ENCODE measurements at regions not wholly inside any gene's neighbourhood (a gene's known extent, or its start where the extent isn't known, plus 50 kb on each side); places are given as distances from the start of the nearest gene placed in this dataset.

DNA sequence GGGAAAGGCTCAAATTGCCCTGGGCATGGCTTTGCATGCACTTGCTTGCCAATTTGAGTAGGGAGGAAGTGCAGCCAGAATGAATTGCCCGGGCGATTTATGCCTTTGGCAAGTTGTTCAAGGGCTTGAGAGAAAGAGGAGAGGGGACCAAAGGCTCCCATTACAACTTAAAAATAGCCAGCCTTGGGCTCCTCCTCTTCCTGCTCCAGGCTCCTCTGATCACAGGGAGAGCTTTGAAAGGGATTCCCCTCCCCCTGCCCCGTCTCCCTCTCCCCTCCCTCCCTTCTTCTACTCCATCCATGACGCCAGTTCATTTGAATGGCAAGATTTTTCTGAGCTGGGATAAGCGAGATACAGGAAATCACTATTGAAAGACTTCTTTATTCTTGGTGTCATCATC, 304.9 kb upstream of the JAG1 start:
- POLR2A ChIA-PET = no interaction called here
- CTCF ChIA-PET = no interaction called here

DNA sequence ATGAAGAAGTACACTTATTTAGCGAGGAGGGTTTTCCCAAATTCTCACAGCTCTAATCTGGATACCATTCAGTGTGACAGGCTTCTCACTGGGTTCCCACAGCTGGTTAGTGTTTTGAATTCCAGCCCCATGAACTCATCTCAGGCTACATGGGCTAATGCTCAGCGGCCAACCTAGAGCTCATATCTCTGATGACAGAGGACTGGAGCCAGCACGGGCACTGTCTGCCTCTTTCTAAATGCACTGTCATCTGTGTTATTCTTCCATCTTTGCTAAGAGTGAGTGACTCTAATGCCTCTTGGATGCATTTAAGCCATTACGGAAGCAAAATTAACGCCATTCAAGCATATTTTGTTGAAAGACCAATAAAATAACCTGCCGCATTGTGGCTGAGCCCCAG, 308.9 kb upstream of the JAG1 start:
- ChIA-PET POLR2A (no interaction called here), CTCF (no interaction called here)

DNA sequence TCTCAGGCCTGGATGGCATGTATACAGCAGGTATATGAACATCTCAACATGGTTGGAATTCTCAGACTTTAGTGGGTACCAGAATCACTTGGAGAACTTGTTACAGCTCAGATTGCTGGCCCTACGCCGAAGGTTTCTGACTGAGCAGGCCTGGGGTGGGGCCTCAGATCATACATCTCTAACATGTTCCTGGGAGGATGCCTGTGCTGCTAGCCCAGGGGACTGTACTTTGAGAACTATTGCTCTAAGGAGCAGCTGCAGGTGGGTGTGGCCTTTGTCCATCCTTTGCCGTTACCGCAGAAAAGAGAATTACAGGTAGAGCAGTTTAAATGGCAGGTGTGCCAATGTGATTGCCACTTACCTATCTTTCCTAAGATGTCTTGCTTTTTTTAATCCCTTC, 310.5 kb upstream of the JAG1 start:
- CTCF ChIA-PET = no interaction called here
- POLR2A ChIA-PET = no interaction called here

DNA sequence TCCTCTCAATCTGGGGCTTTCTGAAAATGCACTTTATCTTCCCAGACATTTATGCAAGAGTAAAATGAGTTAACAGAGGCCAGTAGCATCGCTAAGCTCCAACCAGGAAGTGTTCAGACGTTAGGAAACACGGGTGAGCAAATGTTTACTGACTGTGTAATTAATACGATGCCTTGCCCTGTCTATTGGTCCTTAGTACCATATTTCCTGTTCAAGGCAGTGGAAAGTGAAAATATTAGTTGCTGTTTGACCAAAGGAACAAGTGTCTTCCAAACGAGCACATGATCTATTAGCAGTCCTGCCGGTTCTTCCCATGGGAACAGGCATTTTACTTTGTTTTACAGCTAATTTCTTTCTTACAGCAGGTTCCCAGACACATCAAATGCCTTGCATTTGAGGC, 311.1 kb upstream of the JAG1 start:
- CTCF ChIA-PET = no interaction called here
- POLR2A ChIA-PET = no interaction called here

DNA sequence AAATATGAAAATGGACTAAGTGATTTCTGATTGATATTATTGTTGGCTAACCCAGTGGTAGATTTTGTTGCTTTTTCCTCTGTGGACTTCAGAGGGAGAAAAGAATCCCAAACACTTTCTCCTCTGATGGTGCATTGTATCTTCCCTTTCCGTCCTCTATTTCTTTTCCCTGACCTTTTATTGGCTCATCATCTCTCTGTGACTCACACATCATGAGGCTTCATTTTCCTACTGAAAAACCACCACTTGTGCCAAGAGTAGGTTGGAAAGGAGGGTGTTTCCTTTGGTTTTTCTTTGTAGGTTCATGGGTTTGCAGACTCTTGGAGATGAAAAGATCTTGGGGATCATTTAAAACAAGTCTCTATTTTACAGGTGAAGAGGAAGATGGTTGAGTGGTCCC, 311.7 kb upstream of the JAG1 start:
- ChIA-PET CTCF (no interaction called here), POLR2A (no interaction called here)

DNA sequence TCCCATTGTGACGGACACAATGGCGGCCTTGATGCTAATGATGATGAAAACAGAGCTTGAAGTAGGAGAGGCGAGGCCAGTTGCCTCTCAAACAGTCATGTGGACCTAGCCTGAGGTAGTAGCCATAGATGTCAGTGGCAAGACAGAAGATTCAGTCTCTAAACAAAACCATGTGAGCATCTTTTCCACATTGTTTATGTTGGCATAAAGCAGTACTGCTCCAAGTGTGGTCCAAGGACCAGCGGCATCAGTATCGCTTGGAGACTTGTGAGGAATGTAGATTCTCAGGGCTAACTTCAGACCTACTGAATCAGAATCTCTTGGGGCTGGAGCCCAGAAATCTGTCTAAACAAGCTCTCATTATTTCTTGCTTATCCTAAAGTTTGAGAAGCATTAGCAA, 312.8 kb upstream of the JAG1 start:
- ChIA-PET CTCF (no interaction called here), POLR2A (no interaction called here)

DNA sequence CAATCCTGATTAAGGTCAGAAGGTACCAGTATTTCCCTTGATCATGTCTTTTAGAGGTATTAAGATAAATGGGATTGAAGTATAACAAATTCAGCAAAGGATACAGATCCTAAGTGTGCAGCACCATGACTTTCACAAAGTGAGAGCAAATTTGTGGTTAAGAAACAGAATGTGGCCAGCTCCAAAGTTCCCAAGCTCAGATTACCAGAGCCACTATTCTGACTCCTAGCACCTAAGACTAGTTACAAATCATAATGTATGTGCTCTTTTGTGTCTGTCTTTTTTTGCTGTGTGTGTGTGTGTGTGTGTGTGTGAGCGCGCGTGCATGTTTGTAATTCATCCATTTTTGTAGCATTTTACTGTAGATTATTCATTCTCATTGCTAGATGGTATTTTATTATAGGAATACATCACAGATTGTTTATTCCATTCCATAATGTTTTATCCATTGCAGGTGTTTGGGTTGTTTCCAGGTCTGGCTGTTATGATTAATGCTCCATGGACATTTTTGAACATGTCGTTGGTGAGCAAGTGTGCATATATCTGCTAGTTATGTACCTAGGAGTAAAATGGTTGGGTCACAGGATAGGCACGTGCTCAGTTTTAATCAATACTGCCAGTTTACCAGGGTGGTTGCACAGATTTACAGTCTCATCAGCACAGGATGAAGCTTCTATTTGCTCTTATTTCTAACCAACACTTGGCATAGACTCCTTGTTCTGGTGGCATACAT, 314.0 kb upstream of the JAG1 start:
- CTCF ChIA-PET = no interaction called here
- POLR2A ChIA-PET = no interaction called here

DNA sequence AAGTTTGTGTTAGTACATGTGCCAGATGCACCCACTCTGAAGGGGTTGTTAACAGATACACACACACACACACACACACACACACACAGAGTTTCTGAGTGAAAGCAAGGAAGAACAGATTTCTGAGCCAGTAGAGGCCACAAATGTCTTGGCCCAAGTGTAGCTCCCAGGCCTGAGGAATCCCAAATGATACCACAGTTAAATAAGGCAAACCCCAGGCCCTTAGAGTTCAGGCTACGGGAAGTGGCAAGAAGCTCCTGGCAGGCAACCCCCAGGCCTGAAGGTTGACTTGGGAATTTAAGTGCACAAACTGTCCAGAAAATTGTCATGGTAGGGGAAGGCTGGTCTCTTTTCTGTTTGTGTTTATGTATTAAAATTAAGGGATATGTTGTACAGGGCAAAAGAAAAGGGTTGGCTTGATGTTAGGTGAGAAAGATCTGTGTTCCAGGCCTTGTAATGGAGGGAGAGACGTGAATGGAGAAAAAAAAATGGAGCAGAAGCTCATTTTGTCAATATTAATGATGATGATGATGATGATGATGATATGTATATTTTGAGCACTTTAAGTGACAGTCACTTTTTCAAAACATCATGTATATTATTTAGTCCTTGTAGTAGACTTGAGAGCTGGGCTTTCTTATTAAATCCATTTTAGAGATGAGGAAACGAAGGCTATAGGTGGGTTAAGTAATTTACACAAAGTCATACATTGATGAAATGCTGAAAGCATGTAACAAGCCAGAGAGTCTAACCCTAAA, 317.0 kb upstream of the JAG1 start:
- CTCF ChIA-PET = no interaction called here

DNA sequence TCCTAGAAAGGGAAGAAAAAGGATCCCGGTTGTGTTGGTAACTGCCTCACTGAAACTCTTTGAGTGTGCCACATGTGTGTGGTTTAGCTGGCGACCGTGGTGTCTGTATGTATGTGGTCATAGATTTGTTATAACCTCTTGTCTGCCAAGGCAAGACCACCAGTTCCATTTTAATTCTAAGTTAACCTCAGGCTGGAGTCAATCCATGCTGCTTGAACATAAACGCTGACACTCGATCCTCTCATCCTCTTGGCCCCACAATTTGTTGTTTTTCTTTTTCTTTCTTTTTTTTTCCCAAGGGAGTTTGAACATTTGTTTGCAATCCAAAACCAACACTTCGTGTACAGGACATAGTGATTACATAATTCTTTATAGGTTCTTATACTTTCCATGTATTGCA, 318.9 kb upstream of the JAG1 start:
- ChIA-PET CTCF (no interaction called here), POLR2A (no interaction called here)

More for the DNA sequence above, 317.0 kb upstream of the JAG1 start:
- POLR2A ChIA-PET = no interaction called here

DNA sequence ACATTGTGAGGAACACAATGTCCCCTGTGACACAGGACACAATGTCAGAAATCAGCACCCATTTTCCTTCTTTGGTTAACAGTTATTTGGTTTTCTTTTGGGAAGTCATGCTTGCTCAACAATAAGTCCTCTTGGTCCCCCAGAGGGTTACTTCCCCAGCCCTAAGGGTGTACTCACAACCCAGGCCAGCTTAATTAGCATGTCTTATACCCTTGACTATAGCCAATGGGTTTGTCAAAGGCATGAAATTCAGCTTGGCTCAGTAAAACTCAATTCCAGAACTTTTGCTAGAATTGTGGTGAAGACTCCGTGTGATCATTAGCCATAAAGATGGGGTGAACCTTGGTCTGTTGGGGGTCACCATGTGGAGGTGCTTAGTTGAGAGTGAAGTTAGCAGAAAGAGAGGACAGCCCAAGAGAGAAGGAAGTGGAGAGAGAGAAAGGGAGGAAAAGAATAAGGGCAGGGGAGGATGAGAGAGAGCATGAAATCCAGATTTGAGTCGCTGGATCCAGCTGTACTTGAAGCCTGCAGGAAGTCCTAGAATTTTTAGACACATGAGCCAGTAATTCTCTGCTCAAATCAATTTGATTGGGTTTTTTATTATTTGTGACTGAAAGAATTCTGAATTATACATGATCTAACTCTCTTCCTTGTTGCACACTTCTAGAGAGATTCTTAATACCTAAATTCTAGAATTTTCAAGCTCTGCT, 321.3 kb upstream of the JAG1 start:
- POLR2A ChIA-PET = no interaction called here
- CTCF ChIA-PET = no interaction called here

DNA sequence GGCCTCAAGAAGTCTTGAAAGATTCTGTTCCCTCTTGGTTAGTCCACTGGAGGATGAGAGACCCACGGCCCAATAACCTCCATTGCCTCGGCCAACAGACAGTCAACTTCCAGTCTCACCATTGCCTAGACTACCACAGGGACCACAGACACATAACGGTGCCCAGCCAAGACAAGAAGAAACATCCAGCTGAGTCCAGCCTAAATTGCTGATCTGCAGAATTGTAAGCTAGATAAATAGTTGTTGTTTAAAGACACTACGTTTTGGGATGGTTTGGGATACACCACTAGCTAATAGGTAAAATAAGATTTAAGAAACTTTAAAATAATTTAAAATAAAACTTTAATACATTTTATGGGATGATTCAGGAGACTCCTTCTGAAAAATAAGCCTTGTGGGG, 324.7 kb upstream of the JAG1 start:
- POLR2A ChIA-PET = no interaction called here
- CTCF ChIA-PET = no interaction called here

DNA sequence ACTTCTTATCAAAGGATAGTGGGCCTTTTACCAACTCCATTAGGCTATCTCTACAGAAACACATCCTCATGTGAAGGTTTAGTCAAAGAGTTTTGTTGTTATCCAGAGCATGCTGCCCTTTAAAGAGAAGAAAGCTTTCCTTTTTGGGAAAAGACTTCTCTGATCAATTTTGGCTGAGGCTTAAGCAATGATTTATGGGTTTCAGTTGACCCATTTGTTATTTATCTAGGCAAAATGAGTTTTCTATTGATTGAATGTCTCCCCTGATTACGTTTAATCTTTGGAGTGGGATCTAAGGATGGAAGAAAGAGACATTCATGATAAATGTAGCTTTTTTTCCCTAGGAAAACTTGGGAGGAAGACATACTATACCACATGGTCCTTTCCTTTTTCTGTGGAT, 326.6 kb upstream of the JAG1 start:
- CTCF ChIA-PET = interaction anchor here (0.6 kb wide), 1 partner anchor 112 kb away, joined by 3 read pairs; no protein-coding TSS in a partner anchor
- POLR2A ChIA-PET = no interaction called here

DNA sequence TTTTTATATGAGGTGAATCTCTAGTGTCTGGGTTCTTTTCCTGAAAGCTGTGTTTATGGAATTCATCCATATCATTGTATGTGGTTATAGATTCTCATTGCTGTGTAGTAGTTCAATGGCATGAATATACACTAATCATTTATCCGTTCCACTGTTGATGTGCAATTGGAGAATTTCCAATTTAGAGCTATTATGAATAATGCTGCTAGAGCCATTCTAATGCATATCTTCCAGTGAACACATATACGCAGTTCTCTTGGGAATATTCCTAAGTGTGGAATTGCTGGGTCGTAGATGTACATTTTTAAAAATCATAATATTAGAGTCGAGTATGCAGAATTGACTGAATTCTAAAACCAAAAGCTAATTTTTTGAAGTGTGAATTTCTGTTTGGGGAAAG, 327.5 kb upstream of the JAG1 start:
- CTCF ChIA-PET = no interaction called here
- POLR2A ChIA-PET = no interaction called here

DNA sequence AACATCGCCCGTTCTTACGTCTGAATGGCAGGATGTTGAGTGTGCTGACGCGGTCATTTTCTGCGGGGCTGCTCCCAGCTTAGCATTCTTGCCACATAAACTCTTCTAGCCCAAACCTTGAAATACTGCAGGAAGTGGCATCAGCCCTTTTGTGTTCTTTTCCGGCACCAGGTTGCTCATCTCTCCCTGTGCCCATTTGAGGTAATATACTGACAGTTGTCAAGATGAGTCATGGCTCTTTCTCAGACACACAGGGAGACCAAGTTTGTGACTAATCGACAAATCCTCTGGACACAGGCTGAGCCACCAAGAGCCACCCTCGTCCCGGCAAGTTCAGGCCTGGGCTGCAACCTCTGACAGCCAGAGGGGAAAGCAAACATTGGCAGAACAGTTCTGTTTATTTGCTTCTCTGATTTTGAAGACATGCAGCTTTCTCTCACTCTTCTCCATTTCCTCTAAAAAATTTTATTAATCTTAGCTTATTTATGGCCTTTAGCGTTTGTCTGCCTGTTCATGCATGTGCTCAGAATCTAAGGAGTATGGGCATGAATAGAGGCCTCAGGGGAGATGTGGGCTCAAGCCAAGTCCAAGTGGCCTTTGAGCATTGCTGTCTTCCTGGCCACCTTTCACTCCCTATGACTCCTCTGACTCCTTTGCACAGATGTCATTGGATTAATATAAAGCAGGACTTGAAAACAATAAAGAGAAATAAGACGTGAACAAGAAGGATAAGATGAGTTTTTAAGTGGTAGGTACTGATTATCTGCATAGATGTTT, 328.2 kb upstream of the JAG1 start:
- ChIA-PET POLR2A (no interaction called here), CTCF (no interaction called here)

DNA sequence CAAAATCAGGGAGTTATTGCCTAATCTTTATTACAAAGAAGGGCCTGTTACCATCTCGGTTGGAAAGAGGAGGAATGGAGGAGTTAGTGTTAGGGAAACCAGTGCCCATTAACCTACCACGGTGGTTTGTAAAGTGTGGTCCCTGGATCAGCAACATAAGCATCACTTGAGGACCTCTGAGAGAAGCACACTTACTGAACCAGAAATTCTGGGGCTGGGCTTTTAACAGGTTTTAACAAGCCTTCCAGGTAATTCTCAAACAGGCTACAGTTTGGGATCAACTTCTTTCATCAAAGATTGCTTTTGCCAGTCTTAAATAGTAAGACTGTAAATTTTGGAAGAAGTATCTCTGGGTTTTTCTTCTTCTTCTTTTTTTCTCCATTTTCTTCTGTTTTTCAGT, 329.5 kb upstream of the JAG1 start:
- ChIA-PET CTCF (no interaction called here), POLR2A (no interaction called here)

DNA sequence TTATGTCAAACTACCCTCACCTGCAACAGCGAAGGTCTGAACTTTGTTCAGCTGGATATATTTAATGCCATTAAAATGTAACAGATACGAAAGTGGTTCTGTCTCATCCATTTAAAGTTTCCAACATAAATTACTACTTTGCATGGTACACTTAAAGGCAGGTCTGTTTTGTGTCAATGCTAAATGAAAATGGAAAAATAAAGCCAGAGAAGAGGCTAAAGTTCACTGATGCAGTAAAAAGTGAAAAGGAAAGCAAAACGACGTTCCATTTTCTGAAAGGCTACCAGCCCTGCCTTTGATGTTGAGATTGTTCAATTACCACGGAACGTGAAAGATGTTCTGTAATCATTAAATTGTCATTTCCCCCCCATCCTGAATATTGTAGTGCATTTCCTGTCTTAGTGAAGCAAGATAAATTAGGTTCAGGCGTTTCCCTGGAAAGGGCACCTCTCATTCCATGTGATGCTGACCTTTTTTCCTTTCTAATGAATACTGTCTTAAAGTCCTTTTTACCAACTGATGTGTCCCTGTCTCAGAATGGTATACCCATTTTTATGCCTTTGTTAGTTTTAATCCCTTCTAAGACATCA, 334.7 kb upstream of the JAG1 start:
- ChIA-PET CTCF (no interaction called here), POLR2A (no interaction called here)

DNA sequence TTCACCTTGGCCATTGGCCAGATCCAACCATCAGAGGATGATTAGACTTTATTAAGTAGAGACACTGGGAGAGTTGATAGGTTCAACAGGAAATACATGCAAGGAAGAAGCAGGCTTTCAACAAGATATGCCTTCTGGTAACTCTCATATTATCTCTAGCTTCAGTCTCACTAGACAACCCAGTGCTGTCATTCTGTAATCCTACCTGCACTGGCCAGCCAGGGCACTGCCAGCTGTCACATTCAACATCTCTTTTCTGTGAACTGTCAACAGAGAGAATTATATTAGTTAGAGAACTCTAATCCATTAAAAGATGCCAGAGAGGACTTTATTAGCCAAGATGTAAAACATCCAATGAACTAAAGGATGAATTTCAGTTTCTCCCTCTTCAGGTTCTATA, 337.9 kb upstream of the JAG1 start:
- ChIA-PET CTCF (no interaction called here), POLR2A (no interaction called here)

DNA sequence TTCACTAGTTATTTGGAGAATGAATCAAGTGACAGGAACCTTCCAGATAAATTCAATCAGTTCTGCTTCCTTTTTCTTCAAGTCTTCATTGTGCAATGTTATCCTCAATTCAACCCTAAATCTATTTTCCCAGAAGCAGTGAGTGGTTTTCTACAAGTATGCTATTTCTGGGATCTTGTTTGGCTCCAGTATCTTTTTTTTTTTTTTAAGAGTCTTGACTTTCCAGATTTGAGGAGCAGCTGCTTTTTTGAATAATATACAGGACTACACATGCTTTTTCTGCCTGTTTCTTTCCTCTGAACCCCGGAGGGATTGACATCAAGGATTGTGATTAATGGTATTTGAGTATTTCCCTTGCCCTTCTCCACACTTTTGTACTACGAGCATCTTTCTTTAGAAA, 339.2 kb upstream of the JAG1 start:
- ChIA-PET POLR2A (no interaction called here), CTCF (no interaction called here)

DNA sequence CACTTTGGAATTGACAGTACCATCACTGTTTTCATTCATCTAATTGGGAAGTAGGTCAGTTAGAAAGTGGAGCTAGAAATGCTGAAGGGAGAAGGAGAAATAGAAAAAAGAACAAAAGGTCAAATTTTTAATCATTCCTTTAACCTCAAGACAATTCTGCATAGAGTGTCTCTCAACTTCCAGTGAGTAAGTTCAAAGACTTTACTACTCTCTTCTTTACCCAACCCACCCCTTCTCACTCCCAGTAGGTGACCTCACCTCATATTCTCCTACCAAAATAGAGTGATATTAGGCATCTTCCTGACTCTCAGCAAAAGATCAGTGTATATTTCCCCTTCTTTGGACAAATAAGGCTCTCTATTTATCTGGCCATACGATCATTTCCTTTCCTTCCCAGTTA, 340.0 kb upstream of the JAG1 start:
- ChIA-PET POLR2A (no interaction called here), CTCF (no interaction called here)

DNA sequence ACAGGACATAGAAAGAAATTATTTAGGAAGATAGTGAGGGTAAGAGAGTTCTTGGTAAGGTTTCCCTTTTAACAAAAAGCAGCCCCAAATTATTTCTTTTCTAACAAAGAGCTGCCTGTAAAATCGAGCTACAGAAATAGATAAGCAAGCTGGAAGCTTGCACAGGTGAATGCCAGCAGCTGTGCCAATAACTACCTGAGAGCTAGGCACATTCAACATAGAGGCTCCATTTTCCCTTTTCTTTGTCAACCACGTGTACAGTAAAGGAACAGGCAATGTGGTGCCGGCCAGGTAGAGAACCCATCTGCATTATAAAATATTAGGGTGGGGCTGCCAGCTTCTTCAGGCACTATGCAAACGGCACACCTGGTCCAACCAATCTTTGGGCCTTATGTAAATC, 341.6 kb upstream of the JAG1 start:
- ChIA-PET POLR2A (no interaction called here), CTCF (no interaction called here)

DNA sequence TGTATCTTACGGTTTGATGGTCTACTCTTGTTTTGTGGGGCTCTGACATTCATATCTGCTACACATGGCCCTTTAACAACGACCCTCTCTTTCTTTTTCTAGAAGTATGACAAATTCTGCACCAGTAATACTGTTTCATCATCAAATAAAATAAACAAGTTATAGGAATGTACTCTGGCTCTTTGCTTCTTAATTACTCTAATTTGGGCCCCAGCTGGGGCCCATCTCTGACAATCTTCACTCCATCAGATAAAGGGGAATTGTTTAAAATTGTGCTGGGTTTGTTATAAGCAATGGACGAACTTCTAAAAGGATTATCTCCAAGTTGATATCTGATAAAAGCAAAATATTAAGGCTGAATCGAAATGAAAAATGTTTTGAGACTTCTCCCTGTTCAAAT, 343.6 kb upstream of the JAG1 start:
- ChIA-PET POLR2A (no interaction called here), CTCF (no interaction called here)

Measured in activated CD8-positive, alpha-beta memory T cell treated with anti-CD3 and anti-CD28 coated beads for 36 hours (primary cell).